ENCODE measurements at regions not wholly inside any gene's neighbourhood (a gene's known extent, or its start where the extent isn't known, plus 50 kb on each side); places are given as distances from the start of the nearest gene placed in this dataset.
"Not testable (repeated sequence)": the region's sequence is repeated elsewhere in the genome, so short reads cannot be mapped to it uniquely, and the experiment has no call there.

DNA sequence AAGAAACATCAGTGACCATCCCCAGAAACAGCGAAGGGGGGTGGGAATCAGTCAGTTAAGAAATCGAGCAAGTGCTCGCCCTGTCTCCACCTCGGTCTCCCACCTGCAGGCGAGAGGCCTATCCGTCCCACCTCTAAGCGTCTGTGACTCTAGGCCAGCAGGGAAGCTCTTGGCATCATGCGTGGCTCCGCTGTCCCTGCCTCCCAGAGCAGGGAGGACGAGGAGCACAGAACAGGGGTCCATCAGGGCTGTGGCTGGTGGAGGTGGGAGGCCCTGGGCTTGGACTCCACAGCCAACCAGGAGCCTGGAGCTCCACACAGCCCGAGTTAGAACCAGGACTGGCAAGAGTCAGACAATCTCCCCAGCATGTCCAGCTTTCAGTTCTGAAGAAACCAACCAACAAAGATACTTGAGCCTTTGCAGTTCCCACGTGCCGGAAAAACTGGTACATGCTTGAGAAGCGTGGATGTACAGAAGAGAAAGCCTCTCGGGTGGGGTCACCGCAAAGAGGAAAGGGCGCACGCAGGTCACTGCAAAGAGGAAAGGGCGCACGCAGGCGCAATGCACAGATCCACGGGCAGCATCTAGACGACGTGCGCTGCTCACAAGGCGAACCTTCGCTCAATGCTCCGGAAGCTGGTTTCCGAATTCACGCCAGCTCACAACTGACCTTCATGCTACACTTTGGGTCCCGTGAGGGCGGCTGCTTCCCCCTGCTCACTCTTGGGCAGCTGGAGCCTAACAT, 104.5 kb upstream of the ALKAL2 start:
- no peak for DNase-seq

GRCh38 chr2:391696-392095, 103.8 kb upstream of the ALKAL2 start:
- no peak for DNase-seq

- DNase-seq = no peak
Observed at GRCh38 chr2:390959-391358, 103.1 kb upstream of the ALKAL2 start.

DNA sequence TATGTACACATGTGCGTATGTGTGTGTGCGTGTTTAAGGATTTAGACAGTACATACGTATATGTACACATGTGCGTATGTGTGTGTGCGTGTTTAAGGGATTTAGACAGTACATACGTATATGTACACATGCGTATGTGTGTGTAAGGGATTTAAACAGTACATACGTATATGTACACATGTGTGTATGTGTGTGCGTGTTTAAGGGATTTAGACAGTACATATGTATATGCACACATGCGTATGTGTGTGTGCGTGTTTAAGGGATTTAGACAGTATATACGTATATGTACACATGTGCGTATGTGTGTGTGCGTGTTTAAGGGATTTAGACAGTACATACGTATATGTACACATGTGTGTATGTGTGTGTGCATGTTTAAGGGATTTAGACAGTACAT, 102.1 kb upstream of the ALKAL2 start:
- DNase-seq = not testable (repeated sequence)

GRCh38 chr2:388752-389151, 100.9 kb upstream of the ALKAL2 start:
- DNase-seq = not testable (repeated sequence)

- DNase-seq = no peak
Observed at GRCh38 chr2:387980-388421, 100.1 kb upstream of the ALKAL2 start.

DNA sequence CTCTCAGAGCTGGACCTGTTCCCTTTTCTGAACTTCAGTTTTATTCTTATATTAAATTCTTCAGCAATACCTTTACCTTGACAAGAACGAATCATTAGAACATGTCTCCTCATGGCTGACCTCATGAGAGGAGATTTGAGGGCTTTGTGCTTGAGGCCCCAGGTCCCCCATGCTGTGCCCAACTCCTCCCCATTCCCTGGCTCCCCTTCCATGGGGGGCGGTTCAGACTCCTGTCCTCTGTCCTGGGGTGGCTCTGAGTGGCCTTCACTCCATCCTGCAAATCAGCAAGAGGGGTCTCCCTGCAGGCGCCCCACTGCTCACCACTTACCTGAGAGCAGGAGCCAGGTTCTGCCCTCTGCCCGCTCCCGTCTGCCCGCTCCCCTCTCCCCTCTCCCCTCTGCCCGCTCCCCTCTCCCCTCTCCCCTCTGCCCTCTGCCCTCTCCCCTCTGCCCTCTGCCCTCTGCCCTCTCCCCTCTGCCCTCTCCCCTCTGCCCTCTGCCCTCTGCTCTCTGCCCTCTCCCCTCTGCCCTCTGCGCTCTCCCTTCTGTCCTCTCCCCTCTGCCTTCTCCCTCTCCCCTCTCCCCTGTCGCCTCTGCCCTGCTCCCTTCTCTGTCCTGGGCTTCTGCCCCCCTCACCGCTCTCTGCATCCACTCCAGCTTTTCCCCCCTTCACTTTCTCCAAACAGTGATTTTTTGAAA, 98.7 kb upstream of the ALKAL2 start:
- no peak for DNase-seq

DNA sequence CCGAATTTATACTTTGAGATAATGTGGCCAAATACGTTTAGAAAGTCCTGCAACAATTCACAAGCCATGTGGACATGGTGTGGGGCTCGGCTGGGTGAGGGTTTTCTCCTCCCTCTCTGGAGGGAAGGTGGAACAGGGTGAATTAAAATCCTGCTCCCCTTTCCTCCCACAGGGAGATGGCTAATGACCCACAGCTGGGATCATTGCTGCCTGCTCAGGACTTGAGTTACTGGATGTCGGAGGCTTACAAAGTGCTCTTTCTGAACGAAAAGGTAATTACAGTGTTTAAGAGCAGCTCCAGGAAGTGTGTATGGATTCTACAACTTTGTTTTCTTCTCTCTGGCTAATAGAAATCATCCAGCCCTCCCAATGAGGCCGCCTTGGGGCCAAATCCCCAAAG, 97.9 kb upstream of the ALKAL2 start:
- no peak for DNase-seq

GRCh38 chr2:385061-385460, 97.2 kb upstream of the ALKAL2 start:
- DNase-seq = no peak

DNA sequence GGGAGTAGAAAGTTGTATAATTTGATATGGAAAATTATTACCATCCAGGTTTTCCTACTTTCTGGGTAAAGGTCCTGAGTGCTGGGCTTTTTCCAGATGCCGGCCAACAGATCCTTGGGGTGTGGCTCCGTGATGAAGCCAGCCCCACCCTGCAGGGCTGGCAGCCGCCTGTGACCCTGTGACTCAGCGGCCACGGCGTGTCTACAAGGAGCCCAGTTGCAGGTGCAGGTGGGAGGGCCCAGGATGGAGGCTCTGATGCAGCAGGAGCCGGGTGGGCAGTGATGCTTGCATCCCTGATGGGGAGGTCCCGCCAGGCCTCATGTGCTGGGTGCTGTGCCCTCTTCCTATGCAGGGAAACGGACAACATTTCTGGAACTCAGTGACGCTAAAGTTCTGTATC, 96.0 kb upstream of the ALKAL2 start:
- no peak for DNase-seq

GRCh38 chr2:383178-383577, 95.3 kb upstream of the ALKAL2 start:
- no peak for DNase-seq

DNA sequence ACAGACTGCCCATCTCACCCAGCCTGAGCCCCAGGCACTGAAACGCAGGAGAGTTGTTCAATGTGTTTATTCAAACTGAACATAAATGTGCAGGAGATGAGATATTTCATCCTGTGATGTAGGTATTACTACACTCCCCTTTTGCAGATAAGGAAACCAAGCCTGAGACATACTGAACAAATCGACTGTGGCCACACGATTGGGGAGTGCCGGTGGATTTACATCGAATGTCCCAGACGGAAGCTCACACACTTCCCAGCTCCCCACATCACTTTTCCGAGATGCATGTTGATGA, 94.8 kb upstream of the ALKAL2 start:
- DNase-seq = no peak

DNA sequence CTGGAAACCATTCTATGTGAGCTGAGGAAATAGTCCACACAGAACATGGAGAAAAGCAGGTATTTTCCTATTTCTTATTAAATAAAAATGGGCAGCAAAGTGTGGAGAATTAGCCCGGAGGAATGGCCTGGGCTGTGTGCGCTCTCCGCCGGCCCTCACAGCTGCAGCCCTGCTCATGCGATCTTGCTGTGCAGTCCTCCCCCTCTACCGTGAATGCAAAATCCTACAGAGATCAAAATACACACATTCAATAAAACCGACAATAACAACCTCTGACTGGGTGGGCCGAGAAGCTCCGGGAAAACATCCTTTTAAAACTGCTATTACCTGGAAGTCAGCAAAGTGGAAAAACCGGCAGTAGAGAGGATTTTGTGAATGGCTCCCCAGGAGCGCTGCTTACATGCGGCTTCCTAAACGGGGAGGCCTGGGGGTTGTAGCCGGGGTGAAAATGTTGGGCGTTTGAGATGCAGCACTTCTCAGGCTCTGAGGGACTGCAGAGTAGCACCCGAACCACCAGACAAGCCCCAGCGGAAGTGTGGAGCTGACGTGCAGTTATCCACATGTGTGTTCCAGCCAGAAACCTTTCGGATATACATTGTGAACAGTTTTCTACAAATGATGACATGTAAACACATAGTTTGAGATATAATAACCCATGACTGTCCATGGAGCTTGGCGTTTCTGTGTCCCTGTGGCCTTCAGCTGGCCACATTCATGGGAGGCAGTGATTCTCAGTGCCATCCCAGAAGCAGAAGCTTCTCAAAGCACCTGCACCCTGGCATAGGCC, 94.2 kb upstream of the ALKAL2 start:
- no peak for DNase-seq

- no peak for DNase-seq
Observed at GRCh38 chr2:381181-381580, 93.3 kb upstream of the ALKAL2 start.

DNA sequence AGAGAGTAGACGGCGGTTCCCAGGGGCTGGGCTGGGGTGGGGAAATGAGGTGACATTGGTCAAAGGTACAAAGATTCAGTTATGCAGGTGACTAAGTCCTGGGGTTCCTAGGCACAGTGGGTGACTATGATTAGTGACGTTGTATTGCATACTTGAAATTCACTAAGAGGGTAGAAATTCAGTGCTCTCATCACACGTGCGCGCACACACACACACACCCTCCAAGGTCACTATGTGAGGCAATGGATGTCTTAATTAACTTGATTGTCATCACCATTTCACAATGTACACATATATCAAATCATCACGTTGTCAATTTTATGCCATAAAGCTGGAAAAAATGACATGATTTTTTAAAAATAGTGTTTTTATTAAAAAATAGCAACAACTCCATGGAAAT, 92.9 kb upstream of the ALKAL2 start:
- no peak for DNase-seq

GRCh38 chr2:380221-380620, 92.3 kb upstream of the ALKAL2 start:
- DNase-seq = no peak

- DNase-seq = no peak
Observed at GRCh38 chr2:379778-380177, 91.9 kb upstream of the ALKAL2 start.

DNA sequence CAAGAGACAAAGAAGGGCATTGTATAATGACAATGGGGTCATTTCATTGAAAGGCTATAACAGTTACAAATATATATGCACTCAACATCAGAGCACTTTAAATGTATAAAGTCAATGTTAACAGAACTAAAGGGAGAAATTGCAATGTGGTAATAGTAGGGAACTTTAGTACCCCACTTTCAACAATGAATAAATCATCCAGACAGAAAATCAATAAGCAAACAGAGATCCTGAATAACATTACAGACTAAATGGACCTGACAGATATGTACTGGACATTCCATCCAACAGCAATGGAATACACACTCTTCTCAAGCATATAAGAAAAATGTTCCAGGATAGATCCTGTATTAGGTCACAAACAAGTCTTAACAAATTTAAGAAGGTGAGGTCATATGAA, 90.5 kb upstream of the ALKAL2 start:
- DNase-seq = no peak

DNA sequence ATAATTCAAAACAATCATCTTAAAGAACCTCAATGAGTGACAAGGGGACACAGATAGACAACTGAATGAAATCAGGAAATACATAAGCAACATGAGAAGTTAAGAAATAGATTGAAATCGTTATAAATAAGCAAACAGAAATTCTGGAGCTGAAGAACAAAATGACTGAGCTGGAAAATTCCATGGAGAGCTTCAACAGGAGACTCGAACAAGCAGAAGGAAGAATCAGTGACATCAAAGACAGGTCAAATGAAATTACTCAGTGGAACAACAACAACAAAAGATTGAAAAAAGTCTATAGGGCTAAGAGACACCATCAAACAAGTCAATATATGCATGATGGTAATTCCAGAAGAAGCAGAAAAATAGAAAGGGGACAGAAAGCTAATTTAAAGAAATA, 89.5 kb upstream of the ALKAL2 start:
- no peak for DNase-seq

DNA sequence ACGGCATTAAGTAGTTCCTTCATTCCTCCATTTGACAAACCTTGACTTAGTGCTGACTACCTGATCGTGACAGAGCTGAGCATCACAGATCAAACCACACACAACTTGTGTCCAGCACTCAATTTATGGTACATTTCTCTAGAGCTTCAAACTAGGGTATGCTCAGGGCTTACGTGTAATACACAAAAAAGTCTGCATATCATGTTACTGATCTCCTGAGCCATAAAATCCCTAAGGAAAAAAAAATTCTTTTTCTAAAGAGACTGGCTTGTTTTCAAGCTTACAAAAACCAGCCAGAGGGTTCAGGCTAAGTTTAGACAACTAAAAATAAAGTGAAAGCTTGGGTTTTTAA, 88.0 kb upstream of the ALKAL2 start:
- DNase-seq = no peak

- DNase-seq = no peak
Observed at GRCh38 chr2:375270-375955, 87.5 kb upstream of the ALKAL2 start.

GRCh38 chr2:368386-368785, 80.5 kb upstream of the ALKAL2 start:
- DNase-seq = no peak

GRCh38 chr2:367246-367645, 79.4 kb upstream of the ALKAL2 start:
- no peak for DNase-seq

- DNase-seq = no peak
Observed at GRCh38 chr2:366706-367105, 78.8 kb upstream of the ALKAL2 start.
